ENCODE measurements at regions not wholly inside any gene's neighbourhood (a gene's known extent, or its start where the extent isn't known, plus 50 kb on each side); places are given as distances from the start of the nearest gene placed in this dataset.
"Not testable (repeated sequence)": the region's sequence is repeated elsewhere in the genome, so short reads cannot be mapped to it uniquely, and the experiment has no call there.

DNA sequence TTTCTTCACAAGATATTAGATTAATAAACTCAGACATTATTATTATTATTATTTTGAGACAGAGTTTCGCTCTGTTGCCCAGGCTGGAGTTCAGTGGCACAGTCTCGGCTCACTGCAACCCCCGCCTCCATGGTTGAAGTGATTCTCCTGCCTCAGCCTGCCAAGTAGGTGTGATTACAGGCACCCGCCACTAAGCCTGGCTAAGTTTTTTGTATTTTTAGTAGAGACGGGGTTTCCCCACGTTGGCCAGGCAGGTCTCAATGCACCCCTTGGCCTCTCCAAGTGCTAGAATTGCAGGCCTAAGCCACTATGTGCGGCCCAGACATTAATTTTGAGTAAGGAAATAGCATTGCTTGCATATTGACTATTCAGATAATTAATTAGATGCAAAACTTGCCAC, 554.9 kb upstream of the LRFN5 start:
- DNase-seq: no peak

DNA sequence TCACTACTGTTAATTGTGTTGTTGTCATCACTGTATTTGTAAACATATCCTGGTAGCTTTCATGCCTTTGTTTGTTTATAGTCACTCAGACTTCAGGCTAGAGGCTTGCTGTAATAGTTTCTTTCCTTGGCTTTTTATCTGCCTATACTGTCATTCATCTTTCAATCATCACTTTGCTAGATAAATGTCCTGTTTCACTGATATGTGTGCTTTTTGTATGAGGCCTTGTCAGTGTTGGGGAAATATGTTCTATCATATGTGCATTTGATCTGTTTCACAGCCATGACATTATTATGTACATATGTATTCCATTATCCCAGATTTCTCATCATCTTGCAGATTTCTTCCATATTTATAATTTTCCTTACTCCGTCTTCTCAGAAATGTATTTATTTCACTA, 558.9 kb upstream of the LRFN5 start:
- no peak for DNase-seq

DNA sequence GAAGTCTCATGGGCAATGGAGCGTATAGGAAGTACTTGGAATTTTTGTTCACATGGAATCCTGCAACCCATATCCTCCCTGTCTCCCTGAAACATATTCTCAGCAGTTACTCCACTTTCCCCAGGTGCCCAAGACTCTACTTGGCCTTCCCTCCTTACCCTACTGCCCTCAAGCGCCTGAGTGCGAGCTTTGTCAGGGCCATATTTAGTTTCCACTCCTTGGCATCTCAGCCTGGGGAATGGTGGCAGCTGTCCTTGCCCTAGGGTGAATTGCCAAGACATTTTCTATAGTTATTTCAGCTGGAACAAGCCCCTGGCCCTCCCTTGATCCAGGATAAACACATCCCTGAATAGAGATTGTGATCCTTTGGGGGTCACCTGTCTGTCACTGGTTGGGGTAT, 569.3 kb upstream of the LRFN5 start:
- DNase-seq: no peak

DNA sequence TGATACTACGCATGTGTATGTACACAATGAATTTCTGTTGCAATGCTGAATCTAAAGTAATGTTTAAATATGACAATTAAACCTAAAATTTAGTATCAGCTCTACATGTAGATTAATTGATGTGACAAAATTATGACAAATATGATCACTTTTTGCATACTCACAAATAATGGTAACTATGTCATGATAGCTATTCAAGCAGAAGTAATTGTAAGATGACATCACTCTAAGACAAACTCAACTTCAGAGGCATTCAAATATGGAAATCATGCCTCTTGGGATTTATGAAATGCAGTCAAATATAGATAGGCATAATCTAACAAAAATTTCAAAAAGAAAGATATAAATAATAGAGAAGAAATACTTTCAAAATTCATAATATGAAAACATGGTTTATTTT, 571.7 kb upstream of the LRFN5 start:
- no peak for DNase-seq

DNA sequence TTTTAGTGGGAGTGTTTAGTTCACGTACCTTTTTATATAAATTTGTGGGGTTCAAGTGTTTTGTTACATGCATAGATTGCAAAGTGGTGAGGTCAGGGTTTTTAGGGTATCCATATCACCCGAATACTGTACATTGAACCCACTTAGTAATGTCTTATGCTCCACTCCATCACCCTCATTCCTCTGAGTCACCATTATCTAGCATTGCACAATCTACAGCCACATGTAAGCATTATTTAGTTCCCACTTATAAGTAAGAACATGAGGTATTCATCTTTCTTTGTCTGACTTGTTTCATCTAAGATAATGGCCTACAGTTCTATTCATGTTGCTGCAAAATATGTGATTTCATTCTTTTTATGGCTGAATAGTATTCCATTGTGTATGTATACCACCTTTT, 583.7 kb upstream of the LRFN5 start:
- DNase-seq: no peak

- no peak for DNase-seq
Observed at GRCh38 chr14:41016213-41016612, 590.5 kb upstream of the LRFN5 start.

- no peak for DNase-seq
Observed at GRCh38 chr14:41000350-41000749, 606.3 kb upstream of the LRFN5 start.

GRCh38 chr14:40989260-40989659, 617.4 kb upstream of the LRFN5 start:
- no peak for DNase-seq

DNA sequence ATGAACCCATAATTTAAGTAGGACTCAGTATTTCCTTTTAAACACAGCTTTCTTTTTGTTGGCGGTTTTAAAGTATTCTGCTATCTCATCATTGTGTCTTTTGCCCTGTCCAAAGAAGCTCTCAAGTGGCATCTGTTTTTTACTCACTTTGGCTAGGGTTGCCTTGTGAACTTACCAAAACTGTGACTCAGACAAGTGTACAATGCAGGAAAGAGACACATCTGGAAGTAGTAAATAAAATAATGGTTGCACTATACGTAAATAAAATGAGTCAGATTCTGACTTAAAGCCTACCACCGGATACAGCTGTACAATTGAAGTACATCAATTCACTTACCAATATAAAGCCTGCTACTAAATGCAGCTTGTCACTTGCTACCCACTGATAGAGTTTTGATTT, 619.2 kb upstream of the LRFN5 start:
- no peak for DNase-seq

GRCh38 chr14:40986655-40987054, 620.0 kb upstream of the LRFN5 start:
- no peak for DNase-seq

- no peak for DNase-seq
Observed at GRCh38 chr14:40985584-40985983, 621.1 kb upstream of the LRFN5 start.

GRCh38 chr14:40983604-40984003, 623.1 kb upstream of the LRFN5 start:
- no peak for DNase-seq

- no peak for DNase-seq
Observed at GRCh38 chr14:40981247-40981646, 625.4 kb upstream of the LRFN5 start.

- DNase-seq: not testable (repeated sequence)
Observed at GRCh38 chr14:40960257-40960656, 646.4 kb upstream of the LRFN5 start.

DNA sequence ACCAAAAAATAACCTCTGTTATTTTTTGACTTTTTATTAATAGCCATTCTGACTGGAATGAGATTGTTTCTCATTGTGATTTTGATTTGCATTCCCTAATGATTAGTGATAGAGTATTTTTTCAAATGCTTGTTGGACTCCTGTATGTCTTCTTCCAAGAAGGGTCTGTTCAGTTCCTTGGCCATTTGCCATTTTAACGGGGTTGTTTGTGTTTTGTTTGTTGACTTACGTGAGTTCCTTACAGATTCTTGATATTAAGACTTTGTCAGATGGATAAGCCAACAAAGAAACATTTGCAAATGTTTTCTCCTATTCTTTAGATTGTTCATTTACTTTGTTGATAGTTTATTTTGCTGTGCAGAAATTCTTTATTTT, 651.6 kb upstream of the LRFN5 start:
- DNase-seq: no peak

- DNase-seq: not testable (repeated sequence)
Observed at GRCh38 chr14:40954448-40955130, 652.1 kb upstream of the LRFN5 start.

DNA sequence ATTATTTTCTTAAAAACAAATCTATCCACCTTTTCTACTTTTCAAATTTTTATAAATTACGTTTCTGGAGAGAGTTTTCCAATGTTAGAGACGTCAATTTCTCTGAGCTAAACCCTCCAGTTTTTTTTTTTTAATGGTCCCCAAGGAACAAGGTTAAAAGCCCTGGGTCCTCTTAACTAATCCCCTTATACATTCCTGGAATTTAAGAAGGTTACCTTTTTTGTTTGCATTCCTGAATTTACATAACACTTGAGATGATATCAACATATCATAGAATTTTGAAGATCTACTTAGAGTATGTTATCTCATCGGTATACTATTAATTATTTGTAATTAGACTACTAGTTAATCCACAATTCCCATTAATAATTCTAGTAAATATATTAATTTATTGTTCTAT, 662.2 kb upstream of the LRFN5 start:
- DNase-seq: no peak

GRCh38 chr14:40936861-40937260, 669.8 kb upstream of the LRFN5 start:
- no peak for DNase-seq

DNA sequence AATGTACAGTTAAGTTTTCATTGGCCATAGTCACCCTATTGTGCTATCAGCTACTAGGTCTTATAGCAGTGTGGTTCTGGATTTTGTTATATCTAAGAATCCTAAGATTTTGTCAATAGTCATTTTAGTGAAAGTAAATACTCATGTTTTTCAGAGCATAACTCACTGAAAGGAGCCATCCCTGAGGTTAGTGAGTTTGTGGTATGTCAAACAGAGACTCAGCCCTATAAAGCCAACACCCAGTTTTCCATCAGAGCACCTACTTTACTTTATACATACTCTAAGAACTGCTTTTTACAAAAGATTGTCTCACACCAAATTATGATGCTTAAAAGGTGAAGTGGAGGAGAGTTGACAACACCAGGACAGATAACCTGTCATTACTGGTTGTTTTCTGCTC, 686.3 kb upstream of the LRFN5 start:
- no peak for DNase-seq

- no peak for DNase-seq
Observed at GRCh38 chr14:40911141-40911540, 695.5 kb upstream of the LRFN5 start.

DNA sequence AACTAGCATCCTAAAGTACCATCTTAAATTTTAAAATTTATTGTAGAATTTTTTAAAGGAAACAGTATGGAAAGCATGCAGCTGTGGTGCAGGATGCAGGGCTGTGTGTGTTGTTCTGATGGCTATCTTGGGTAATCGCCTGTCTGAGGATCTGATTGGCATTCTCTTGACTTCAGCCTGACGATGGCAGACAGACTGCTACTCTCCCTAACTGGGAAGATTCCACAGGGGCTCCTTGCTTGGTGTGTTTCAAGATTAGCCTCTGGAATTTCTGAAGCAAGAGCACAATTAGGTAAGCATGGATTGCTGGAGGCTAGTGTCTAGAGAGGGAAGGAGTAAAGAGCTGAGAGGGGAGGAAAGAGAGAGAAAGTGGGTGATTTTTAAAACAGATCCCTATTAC, 696.8 kb upstream of the LRFN5 start:
- DNase-seq: no peak

DNA sequence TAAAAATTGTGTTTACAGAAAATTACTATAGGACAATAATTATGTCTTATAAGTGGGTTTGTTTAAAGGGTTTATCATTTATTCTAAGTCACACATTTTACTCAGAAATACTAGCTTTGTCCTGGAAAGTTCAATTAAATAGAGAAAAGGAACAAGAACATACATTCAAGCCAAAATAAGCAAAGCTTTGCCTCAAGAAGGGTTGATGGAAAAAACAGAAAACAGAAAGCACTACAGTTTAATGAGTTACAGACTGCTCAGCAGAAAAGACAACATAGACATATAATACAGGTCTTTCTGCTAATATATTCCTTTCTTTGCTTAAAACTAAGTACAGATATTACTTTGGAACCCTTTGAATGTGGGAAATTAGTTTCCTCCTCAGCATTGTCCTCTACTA, 703.0 kb upstream of the LRFN5 start:
- no peak for DNase-seq

DNA sequence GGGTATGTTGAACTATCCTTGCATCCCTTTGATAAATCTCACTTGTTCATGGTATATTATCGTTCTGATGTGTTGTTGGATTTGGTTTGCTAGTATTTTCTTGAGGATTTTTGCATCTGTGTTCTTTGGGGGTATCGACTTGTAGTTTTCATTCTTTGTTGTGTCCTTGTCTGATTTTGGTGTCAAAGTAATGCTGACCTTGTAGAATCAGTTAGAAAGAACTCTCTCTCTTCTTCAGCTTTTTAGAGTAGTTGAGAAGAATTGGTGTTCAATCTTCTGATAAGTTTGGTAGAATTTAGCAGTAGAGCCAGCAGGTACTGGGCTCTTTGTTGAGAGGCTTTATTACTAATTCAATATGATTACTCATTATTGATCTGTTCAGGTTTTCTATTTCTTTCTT, 707.2 kb upstream of the LRFN5 start:
- DNase-seq: no peak

DNA sequence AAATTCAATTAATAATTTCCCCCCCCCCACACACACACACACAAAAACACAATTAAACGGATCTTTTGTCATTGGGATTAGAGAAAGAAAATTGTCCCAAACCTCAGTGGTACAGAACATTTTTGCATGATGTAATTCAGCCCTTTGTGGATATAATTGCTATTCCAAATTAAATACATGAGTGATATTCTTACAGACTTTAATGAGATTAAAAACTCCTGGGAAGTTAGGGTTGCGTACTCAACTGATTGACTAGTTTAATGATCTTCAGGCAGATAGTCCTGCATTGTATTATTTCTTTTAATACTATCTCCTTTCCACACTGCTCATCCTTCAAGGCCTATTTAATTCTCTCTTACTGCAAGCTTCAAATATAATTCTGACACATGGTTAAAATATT, 711.8 kb upstream of the LRFN5 start:
- DNase-seq: no peak

GRCh38 chr14:40889126-40889525, 717.5 kb upstream of the LRFN5 start:
- DNase-seq: no peak

DNA sequence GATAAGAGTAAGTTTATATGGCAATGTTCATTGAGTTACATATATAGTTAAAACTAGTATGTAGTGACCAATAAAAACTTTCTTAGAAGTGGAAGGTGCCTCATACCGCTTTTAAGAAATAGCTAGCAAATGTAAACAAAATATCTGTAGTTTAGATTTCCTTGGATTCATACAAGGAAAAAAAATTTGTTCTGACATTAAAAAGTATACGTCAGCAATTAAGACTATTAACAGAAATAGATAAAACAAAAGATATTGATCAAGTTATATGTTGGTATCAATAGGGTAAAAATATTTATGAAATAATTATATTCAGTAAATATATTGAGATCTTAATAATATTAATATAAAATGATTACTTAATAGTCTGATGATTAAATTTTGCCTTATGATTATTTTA, 718.8 kb upstream of the LRFN5 start:
- no peak for DNase-seq

All from NCI-H774 (cell line).